ENCODE measurements at regions not wholly inside any gene's neighbourhood (a gene's known extent, or its start where the extent isn't known, plus 50 kb on each side); places are given as distances from the start of the nearest gene placed in this dataset.

- Histone ChIP-seq H3K36me3 (ENCODE audit: control insufficient read depth in 4 of 4, insufficient read depth in 4 of 4, low read length in 4 of 4) (no peaks in the 10 kb centered on the region), H3K27ac (ENCODE audit: low read depth in 1 of 2, low read length in 1 of 2) (no peak overlapping the region), H3K27me3 (ENCODE audit: control insufficient read depth in 3 of 3, insufficient read depth in 3 of 3, low read length in 2 of 3) (no peaks in the 10 kb centered on the region), H3K9ac (ENCODE audit: insufficient read depth in 1 of 2, low read length in 2 of 2) (no peak overlapping the region), H3K4me3 (no peak overlapping the region), H3K9me3 (ENCODE audit: control insufficient read depth in 4 of 4, insufficient read depth in 3 of 4, low read length in 3 of 4) (no peaks in the 10 kb centered on the region), H3K4me1 (ENCODE audit: control insufficient read depth in 5 of 5, insufficient read depth in 5 of 5, low read length in 5 of 5) (peaks cover 0 to 10% (median 0%) of the 10 kb centered on the region in 5 donors)
- ATAC-seq (ENCODE audit: insufficient read depth, low FRiP score) (peak; percentile 83), DNase-seq (peak in 1 of 3 donors; percentile 37)
- no peak for TF ChIP-seq CTCF (IDR thresholded peaks at IDR 0.05; ENCODE audit: control extremely low read depth, extremely low read depth)
- WGBS, 2 donors, result 70 to 84% methylated on average over 5 of the region's 5 CpGs
Observed at GRCh38 chr3:106168962-106169750, 300.3 kb upstream of the CBLB start.

- peak in 2 of 3 donors; percentile 70 to 76 for DNase-seq
Observed at GRCh38 chr3:106170636-106171035, 301.8 kb upstream of the CBLB start.

GRCh38 chr3:106172101-106172500, 303.3 kb upstream of the CBLB start:
- 93% methylated on average over 4 of the region's 4 CpGs for WGBS, 2 donors
- no peak for TF ChIP-seq CTCF (IDR thresholded peaks at IDR 0.05; ENCODE audit: control extremely low read depth, extremely low read depth)
- Histone ChIP-seq H3K27ac (ENCODE audit: low read depth in 1 of 2, low read length in 1 of 2) (no peak overlapping the region), H3K9ac (ENCODE audit: insufficient read depth in 1 of 2, low read length in 2 of 2) (no peak overlapping the region), H3K4me1 (ENCODE audit: control insufficient read depth in 5 of 5, insufficient read depth in 5 of 5, low read length in 5 of 5) (peaks cover 0 to 17% (median 0%) of the 10 kb centered on the region in 5 donors), H3K27me3 (ENCODE audit: control insufficient read depth in 3 of 3, insufficient read depth in 3 of 3, low read length in 2 of 3) (no peaks in the 10 kb centered on the region), H3K9me3 (ENCODE audit: control insufficient read depth in 4 of 4, insufficient read depth in 3 of 4, low read length in 3 of 4) (no peaks in the 10 kb centered on the region), H3K36me3 (ENCODE audit: control insufficient read depth in 4 of 4, insufficient read depth in 4 of 4, low read length in 4 of 4) (no peaks in the 10 kb centered on the region), H3K4me3 (no peak overlapping the region)
- ATAC-seq (ENCODE audit: insufficient read depth, low FRiP score) (no peak), DNase-seq (no peak)

More at GRCh38 chr3:106170636-106171035, 301.8 kb upstream of the CBLB start:
- 83 to 84% methylated on average over 1 of the region's 1 CpG for WGBS, 2 donors
- Histone ChIP-seq H3K9ac (ENCODE audit: insufficient read depth in 1 of 2, low read length in 2 of 2) (no peak overlapping the region), H3K36me3 (ENCODE audit: control insufficient read depth in 4 of 4, insufficient read depth in 4 of 4, low read length in 4 of 4) (no peaks in the 10 kb centered on the region), H3K27me3 (ENCODE audit: control insufficient read depth in 3 of 3, insufficient read depth in 3 of 3, low read length in 2 of 3) (no peaks in the 10 kb centered on the region), H3K27ac (ENCODE audit: low read depth in 1 of 2, low read length in 1 of 2) (no peak overlapping the region), H3K4me3 (no peak overlapping the region), H3K9me3 (ENCODE audit: control insufficient read depth in 4 of 4, insufficient read depth in 3 of 4, low read length in 3 of 4) (no peaks in the 10 kb centered on the region), H3K4me1 (ENCODE audit: control insufficient read depth in 5 of 5, insufficient read depth in 5 of 5, low read length in 5 of 5) (peaks cover 0 to 10% (median 0%) of the 10 kb centered on the region in 5 donors)
- TF ChIP-seq CTCF (IDR thresholded peaks at IDR 0.05; ENCODE audit: control extremely low read depth, extremely low read depth), result no peak
- ATAC-seq (ENCODE audit: insufficient read depth, low FRiP score), result no peak
